PC-9 (cell line): ENCODE measurements at regions not wholly inside any gene's neighbourhood (a gene's known extent, or its start where the extent isn't known, plus 50 kb on each side); places are given as distances from the start of the nearest gene placed in this dataset.

Experiments
- BruUV-seq: library from RNA; stranded (reverse); fragments of 400-500 nt; replicated peaks from 2 replicates; lab custom pipeline; 2021; lab: Mats Ljungman, UMichigan
- CTCF ChIA-PET: fragments of 300-600 bp; sonication (Branson Sonifier 250); formaldehyde crosslinking; loops from one replicate; lab custom pipeline; 2022; ENCODE audit warnings: antibody characterized with exemption; lab: Charles Lee
- POLR2A ChIA-PET: fragments of 300-600 bp; sonication (Branson Sonifier 250); formaldehyde crosslinking; loops from one replicate; lab custom pipeline; 2022; ENCODE audit warnings: antibody characterized with exemption; ENCODE audit not compliant: unreplicated experiment; lab: Charles Lee
- DNase-seq, 2 experiments: peaks; one replicate each; pipeline versions ENCODE4 v3.0.0 to v3.0.0-alpha.2; 2015 to 2022; ENCODE audit warnings: mixed read lengths in 1 of 2
- H2AFZ ChIP-seq: fragments of 200-600 bp; sonication (generic); 2 replicates; pipeline ENCODE4 v1.8.1; 2017; ENCODE audit warnings: antibody characterized with exemption
- H3F3A ChIP-seq: fragments of 200-600 bp; sonication (generic); 2 replicates; pipeline ENCODE4 v1.8.1; 2017; ENCODE audit warnings: antibody characterized with exemption, mild to moderate bottlenecking, low read depth; ENCODE audit not compliant: insufficient read depth
- H3K27ac ChIP-seq: fragments of 200-600 bp; sonication (generic); 2 replicates; pipeline ENCODE4 v1.6.1; 2016; ENCODE audit warnings: mixed run types
- H3K27me3 ChIP-seq: fragments of 200-600 bp; sonication (generic); 2 replicates; pipeline ENCODE4 v1.6.1; 2016; ENCODE audit warnings: low read depth, mixed run types; ENCODE audit not compliant: insufficient read depth
- H3K36me3 ChIP-seq: fragments of 200-600 bp; sonication (generic); 2 replicates; pipeline ENCODE4 v1.6.1; 2016; ENCODE audit warnings: low read depth, mixed run types
- H3K4me1 ChIP-seq: fragments of 200-600 bp; sonication (generic); replicated peaks from 2 replicates; pipeline ENCODE4 v1.6.1; 2016; ENCODE audit warnings: mixed run types; ENCODE audit not compliant: insufficient read depth
- H3K4me2 ChIP-seq: fragments of 200-600 bp; sonication (generic); 2 replicates; pipeline ENCODE4 v1.6.1; 2017; ENCODE audit warnings: mixed run types
- H3K4me3 ChIP-seq: fragments of 200-600 bp; sonication (generic); 2 replicates; pipeline ENCODE4 v1.6.1; 2016; ENCODE audit warnings: mixed run types
- H3K79me2 ChIP-seq: fragments of 200-600 bp; sonication (generic); 2 replicates; pipeline ENCODE4 v1.6.1; 2017; ENCODE audit warnings: low read depth, mixed run types
- H3K9me2 ChIP-seq: fragments of 200-600 bp; sonication (generic); 2 replicates; pipeline ENCODE4 v1.8.1; 2017; ENCODE audit warnings: mild to moderate bottlenecking; ENCODE audit not compliant: insufficient read depth
- H3K9me3 ChIP-seq: fragments of 200-600 bp; sonication (generic); 2 replicates; pipeline ENCODE4 v1.8.1; 2016; ENCODE audit warnings: low read depth; ENCODE audit not compliant: insufficient read depth
- H4K20me1 ChIP-seq: fragments of 200-600 bp; sonication (generic); 2 replicates; pipeline ENCODE4 v1.8.1; 2017; ENCODE audit not compliant: insufficient read depth
- EZH2 ChIP-seq: fragments of 200-600 bp; sonication (generic); IDR thresholded peaks from 2 replicates; pipeline ENCODE4 v1.8.0; 2017; ENCODE audit warnings: antibody characterized with exemption, low read depth
- intact Hi-C: fragments of 100-400 bp; cut with micrococcal nuclease; formaldehyde crosslinking; loops from one replicate; pipeline ENCODE4 v1.10.0; 2022; ENCODE audit not compliant: unreplicated experiment
- TF ChIP-seq, protein P1 (sequence below): fragments of 200-600 bp; sonication (generic); conservative IDR thresholded peaks from 2 replicates; pipeline ENCODE4 v1.6.1; 2017; ENCODE audit warnings: mixed run types, antibody characterized with exemption, mild to moderate bottlenecking, moderate library complexity

DNA sequence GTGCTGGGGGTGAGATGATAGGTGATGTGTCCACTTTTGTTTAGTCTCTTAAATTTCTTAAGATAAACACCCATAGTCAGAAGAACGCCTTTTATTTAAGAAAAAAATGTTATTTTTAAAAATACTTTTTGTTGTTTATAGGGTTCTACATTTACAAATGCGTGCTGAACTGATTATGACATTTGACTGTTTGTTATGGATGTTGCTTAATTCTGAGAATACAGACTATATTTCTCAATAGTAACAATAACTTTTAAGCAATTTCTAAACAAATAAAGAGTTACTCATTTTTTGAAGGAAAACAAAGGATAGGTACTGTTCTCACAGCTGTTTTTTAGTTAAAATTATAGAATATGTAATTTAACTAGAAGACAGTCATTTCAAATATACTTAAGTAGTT lies 249.9 kb upstream of the GBE1 start:
- Histone ChIP-seq H3K4me1 (no peaks in the 10 kb centered on the region), H3K9me3 (no peaks in the 10 kb centered on the region), H2AFZ (no peak overlapping the region), H3K36me3 (no peaks in the 10 kb centered on the region), H3K4me2 (no peak overlapping the region), H3K27ac (no peak overlapping the region), H3F3A (no peaks in the 10 kb centered on the region), H3K4me3 (no peak overlapping the region), H3K27me3 (no peaks in the 10 kb centered on the region), H3K9me2 (no peaks in the 10 kb centered on the region), H4K20me1 (no peaks in the 10 kb centered on the region), H3K79me2 (no peaks in the 10 kb centered on the region)
- no peak for DNase-seq
- ChIA-PET POLR2A (no interaction called here), CTCF (no interaction called here)
- intact Hi-C loops = no loop called here
- BruUV-seq = no TSS peak
- TF ChIP-seq, protein P1, sequence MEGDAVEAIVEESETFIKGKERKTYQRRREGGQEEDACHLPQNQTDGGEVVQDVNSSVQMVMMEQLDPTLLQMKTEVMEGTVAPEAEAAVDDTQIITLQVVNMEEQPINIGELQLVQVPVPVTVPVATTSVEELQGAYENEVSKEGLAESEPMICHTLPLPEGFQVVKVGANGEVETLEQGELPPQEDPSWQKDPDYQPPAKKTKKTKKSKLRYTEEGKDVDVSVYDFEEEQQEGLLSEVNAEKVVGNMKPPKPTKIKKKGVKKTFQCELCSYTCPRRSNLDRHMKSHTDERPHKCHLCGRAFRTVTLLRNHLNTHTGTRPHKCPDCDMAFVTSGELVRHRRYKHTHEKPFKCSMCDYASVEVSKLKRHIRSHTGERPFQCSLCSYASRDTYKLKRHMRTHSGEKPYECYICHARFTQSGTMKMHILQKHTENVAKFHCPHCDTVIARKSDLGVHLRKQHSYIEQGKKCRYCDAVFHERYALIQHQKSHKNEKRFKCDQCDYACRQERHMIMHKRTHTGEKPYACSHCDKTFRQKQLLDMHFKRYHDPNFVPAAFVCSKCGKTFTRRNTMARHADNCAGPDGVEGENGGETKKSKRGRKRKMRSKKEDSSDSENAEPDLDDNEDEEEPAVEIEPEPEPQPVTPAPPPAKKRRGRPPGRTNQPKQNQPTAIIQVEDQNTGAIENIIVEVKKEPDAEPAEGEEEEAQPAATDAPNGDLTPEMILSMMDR = no peak
- TF ChIP-seq EZH2 = no peak

GRCh38 chr3:82005266-82005665 lies 243.8 kb upstream of the GBE1 start:
- Histone ChIP-seq H3F3A (no peaks in the 10 kb centered on the region), H3K27ac (no peak overlapping the region), H3K9me3 (no peaks in the 10 kb centered on the region), H3K4me3 (no peak overlapping the region), H4K20me1 (no peaks in the 10 kb centered on the region), H3K36me3 (no peaks in the 10 kb centered on the region), H2AFZ (no peak overlapping the region), H3K4me1 (no peaks in the 10 kb centered on the region), H3K27me3 (no peaks in the 10 kb centered on the region), H3K4me2 (no peak overlapping the region), H3K9me2 (no peaks in the 10 kb centered on the region), H3K79me2 (no peaks in the 10 kb centered on the region)
- TF ChIP-seq, protein P1 = no peak
- no peak for DNase-seq
- ChIA-PET POLR2A (no interaction called here), CTCF (no interaction called here)
- no TSS peak for BruUV-seq
- intact Hi-C loops = no loop called here

GRCh38 chr3:82004266-82004665 lies 242.8 kb upstream of the GBE1 start:
- Histone ChIP-seq H3K4me1 (no peaks in the 10 kb centered on the region), H2AFZ (no peak overlapping the region), H3F3A (no peaks in the 10 kb centered on the region), H3K79me2 (no peaks in the 10 kb centered on the region), H3K27me3 (no peaks in the 10 kb centered on the region), H3K4me2 (no peak overlapping the region), H4K20me1 (no peaks in the 10 kb centered on the region), H3K9me2 (no peaks in the 10 kb centered on the region), H3K27ac (no peak overlapping the region), H3K4me3 (no peak overlapping the region), H3K36me3 (no peaks in the 10 kb centered on the region), H3K9me3 (no peaks in the 10 kb centered on the region)
- TF ChIP-seq, protein P1 = no peak
- TF ChIP-seq EZH2 = no peak
- DNase-seq = no peak
- no TSS peak for BruUV-seq
- ChIA-PET POLR2A (no interaction called here), CTCF (no interaction called here)
- intact Hi-C loops = no loop called here
